GM18868 (cell line): ENCODE measurements at regions not wholly inside any gene's neighbourhood (a gene's known extent, or its start where the extent isn't known, plus 50 kb on each side); places are given as distances from the start of the nearest gene placed in this dataset.

ENCODE experiments used
- ATAC-seq: cut with Tn5 transposase; IDR thresholded peaks from one replicate; pipeline ENCODE4 v1.9.1; 2021; ENCODE audit warnings: mild to moderate bottlenecking, moderate library complexity; ENCODE audit not compliant: unreplicated experiment

- ATAC-seq = no peak
Observed at GRCh38 chr7:25994433-25994994, 157.5 kb upstream of the NFE2L3 start.

DNA sequence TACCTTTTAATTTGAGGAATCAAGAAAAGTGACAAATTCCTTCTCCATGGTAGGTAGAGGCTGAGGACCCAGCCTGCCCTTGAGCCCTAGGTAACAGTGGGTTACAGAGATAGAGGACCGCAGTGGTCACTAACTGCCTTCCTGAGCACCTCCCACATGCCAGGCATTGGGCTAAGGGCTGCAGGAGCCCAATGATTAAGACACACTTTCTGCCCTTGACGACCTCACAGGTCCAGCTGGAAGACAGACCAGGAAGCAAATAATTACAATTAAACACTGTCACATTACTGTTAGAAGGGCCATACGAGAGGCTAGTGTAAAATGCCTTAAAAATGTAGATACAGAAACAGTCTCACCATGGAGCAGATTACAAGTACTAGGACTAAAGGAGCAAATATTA is 156.8 kb upstream of the NFE2L3 start:
- ATAC-seq = no peak

- ATAC-seq = no peak
Observed at GRCh38 chr7:25996006-25996408, 156.0 kb upstream of the NFE2L3 start.

GRCh38 chr7:25998499-25998898 is 153.5 kb upstream of the NFE2L3 start:
- no peak for ATAC-seq

DNA sequence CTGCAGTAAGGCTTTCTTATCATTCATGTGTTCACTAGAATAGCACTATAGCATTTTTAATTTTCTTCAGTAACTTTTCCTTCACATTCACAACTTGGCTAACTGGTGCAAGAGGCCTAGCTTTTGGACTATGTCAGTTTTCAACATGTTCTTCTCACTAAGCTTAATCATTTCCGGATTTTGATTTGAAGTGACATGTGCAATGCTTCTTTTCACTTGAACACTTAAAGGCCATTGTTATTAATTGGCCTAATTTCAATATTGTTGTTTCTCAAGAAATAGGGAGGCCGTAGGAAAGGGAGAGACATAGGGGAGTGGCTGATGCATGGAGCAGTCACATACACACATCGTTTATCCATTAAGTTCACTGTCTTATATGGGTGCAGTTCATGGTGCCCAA is 151.2 kb upstream of the NFE2L3 start:
- ATAC-seq = no peak

- no peak for ATAC-seq
Observed at GRCh38 chr7:26001662-26002244, 150.2 kb upstream of the NFE2L3 start.

DNA sequence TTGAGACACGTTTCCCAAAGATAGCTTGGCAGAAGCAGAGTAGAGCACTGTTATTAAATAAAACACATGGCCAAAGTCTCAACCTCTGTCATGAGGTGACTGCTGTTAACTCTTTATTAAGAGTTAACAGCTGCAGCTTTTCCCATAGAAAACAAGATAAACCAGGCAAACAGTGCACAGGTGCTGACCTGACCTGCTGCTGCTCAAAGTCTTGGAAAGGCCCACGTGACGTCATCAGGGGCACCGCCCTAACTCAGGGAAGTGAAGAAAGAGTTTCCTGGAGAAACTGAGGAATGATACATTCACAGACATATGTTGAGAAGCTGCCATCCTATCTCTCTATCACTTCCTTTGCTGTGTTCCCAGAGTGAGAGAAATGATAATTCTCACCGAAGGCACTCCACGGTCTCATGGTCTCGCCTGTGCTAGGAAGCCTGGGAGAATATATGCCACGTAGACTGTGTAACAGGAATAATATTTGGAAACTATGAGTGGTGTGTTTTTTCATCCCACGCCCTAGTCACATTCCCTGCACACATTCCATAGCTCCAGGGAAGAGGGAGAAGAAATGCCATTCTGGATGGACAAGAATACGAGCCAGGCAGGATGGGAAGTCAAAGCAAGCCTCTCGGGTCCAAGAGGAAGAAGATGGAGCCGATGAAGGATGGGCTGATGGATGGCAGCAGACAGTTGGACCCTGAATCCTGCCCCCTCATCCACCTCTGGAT is 146.2 kb upstream of the NFE2L3 start:
- no peak for ATAC-seq

DNA sequence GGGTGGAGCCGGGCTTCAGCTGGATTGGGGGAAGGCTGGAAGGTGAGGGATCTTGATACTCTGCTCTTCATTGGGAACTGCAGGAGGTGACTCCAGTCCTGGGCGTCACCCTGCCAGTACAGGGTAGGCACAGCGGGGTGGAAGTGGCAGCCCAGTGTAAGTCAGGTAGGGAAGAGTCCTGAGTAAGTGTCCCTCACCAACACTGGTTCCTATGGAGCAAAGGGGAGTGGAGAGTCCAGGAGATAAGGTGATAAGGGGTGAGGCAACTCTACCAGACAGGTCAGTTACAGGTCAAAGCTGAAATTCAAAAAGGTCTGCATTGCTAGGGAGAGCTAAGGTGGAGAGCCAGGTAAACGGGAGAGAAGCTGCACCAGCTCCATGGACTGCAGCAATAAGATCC is 145.6 kb upstream of the NFE2L3 start:
- ATAC-seq = no peak

- no peak for ATAC-seq
Observed at GRCh38 chr7:26007510-26007909, 144.5 kb upstream of the NFE2L3 start.

DNA sequence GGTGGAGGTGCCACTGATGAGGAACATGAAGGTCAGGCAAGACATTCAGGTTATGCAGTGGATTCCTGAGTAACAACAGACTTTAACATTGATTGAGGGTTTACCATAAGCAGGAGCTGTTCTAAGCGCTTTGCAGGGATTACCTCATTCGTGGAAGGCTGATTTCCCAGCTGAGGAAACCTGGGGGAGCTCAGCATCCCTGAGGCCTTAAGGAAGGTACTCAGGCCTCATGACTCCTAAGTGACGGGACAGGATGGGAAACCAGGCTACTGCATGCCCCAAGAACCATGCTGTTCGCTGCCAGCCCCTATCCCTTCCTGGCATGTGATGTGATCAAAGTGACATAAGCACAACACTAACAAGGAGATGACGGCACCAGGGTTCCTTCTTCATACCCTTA is 143.6 kb upstream of the NFE2L3 start:
- ATAC-seq = no peak

DNA sequence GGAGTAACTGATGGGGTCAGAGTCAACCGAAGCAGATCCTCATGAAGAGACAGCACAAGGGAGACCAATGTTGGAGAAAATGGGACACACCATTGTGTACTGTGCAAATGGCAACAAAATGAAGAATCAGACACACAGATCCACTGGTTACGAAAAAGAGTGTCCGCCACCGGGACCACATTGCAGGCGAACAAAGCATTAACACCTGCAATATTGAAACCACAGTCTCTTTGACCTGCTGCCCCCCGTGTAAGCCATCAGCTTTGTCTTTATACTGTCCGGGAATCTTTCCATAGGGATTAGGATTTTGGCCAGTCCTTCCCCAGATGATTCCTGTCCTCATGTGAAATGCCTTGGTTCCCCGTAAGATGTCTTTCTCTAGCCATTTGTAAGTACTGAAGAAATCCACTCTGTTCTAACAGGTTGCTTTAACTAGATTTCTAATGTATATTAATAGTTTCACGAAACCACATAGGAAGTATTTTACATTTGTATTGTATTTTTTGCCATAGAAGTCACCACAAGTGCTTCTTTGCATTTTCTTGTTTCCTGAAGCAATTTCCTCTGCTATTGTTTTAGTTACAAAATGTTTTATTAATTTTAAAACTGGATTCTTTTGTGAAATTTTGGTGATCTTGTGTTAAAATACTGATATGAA is 140.8 kb upstream of the NFE2L3 start:
- ATAC-seq = no peak

DNA sequence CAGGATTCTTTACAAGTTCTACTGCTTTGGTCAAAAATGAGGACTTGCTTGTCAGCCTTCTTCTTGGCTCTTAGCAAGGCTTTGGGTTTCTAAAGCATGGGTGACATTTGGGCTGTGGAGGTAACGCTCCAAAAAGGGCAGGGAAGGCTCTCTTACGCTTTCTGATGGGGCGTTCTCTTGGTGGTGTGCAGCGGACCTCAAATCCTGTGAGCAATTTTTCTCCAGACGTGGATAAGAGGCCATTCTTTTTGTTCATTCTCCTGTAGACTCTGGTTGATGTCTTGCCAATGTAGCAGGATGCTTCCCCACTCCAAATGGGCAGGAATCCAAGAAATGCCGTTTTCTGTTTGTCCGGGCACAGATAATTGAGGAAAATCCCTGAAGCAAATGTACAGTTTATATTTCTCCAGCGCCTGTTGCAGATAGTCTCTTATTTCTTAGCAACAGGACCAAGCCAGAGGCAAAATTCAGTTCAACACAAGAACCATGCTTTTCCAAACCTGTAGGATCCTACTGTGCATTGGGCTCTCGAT is 138.4 kb upstream of the NFE2L3 start:
- ATAC-seq = peak; percentile 46

DNA sequence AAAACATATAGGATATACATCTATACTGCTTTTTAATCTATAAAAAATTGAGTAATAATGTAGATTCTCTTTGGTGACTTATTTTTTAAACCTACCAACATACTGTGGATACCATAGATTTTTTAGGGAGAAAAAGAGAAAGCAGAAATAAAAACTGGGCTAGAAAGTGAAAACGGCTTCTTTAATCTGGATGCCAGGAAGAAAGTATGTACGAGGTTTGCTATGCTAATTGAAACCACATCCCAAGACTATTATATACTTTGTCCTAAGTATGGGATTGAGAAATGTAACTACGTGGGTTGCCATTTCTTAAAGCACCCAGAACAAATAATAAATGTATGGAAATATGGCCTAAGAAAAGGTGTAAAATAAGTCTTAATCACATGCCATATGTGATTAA is 129.0 kb upstream of the NFE2L3 start:
- no peak for ATAC-seq

GRCh38 chr7:26029911-26030310 is 122.1 kb upstream of the NFE2L3 start:
- no peak for ATAC-seq

GRCh38 chr7:26034391-26034790 is 117.6 kb upstream of the NFE2L3 start:
- ATAC-seq = no peak

GRCh38 chr7:26035552-26035951 is 116.4 kb upstream of the NFE2L3 start:
- ATAC-seq = no peak

DNA sequence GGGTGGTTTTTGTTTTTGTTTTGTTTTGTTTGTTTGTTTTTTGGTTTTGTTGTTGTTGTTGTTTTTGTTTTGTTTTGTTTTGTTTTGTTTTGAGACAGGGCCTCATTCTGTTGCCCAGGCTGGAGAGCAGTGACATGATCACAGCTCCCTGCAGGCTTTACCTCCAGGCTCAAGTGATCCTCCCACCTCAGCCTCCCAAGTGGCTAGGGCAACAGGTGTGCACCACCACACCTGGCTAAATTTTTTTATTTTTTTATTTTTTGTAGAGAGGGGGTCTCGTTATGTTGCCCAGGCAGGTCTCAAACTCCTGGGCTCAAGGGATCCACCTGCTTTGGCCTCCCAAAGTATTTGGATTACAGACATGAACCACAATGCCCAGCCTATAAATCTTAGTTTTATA is 115.9 kb upstream of the NFE2L3 start:
- no peak for ATAC-seq

DNA sequence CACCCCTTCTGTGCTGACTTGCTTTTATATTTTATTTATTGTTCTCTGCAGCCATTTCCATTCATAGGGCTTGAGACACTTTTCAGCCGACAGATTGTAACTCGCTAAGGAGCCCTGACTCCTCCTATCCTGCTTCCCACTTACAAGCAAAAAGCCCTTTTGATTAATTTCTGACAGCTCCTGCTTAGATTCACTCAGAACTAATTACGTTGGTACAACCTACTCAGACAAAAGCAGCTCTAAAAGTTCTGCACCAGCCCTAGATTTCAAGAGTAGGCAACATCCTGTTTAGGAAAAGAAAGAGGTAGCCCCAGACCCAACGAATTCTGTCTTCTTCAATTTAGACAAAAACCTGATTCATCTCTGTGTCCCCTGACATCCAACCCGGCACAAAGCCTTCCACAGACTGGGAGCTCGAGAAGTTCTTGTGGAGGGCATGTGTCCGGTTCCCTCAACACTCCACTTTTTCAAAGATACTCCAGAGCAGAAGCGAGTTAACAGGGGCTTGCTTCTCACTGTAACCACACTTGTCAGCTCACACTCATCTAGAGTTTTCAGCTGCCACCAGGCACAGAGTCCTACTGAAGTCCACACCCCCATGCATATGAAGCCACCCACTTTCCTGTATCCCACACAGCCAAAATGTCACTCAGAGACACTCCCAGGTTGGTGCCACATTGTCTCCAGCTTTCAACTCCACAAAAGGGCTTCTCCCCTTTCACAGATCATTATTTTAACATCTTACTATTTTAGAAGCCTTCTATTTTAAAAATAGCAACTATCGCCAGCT is 113.6 kb upstream of the NFE2L3 start:
- ATAC-seq = no peak

DNA sequence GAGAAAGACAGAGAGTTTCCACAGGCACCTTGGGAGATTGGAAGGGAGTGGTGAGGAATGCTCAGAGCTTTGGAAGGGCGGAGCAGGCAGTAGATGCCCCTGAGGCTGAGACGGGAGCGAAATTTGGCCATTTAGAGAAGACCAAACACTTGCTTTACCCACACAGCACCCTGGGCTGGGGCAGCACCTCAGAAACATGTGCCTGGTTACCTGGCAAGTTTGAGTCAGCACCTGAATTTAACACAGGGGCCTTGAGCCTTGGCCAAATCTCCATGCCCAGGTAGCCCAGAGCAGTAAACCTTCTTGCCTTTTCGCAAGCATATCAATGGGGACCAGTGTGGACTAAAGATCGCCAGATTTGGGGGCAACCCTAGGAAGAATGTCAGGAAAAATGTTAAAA is 111.9 kb upstream of the NFE2L3 start:
- no peak for ATAC-seq

DNA sequence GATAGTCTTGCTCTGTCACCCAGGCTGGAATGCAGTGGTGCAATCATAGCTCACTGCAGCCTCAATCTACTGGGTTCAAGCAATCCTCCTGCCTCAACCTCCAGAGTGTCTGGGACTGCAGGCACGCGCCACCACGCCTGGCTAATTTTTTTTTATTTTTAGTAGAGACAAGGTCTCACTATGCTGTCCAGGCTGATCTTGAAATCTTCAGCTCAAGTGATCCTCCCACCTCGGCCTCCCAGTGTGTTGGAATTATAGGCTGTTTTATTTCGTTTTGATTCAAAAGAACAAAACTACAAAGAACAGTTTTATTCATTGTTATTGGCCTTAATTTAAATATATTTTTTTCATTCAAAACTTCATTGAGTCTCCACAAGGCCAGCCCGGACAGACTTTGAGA is 109.8 kb upstream of the NFE2L3 start:
- no peak for ATAC-seq

GRCh38 chr7:26043801-26044200 is 108.2 kb upstream of the NFE2L3 start:
- no peak for ATAC-seq
